Left renal cortex interstitium (tissue), 4 donors: ENCODE measurements at regions not wholly inside any gene's neighbourhood (a gene's known extent, or its start where the extent isn't known, plus 50 kb on each side); places are given as distances from the start of the nearest gene placed in this dataset.
A peak's percentile ranks its signal among the peaks of the same experiment; 100 is the strongest.

ENCODE experiments used
- DNase-seq, 4 donors: peaks; one replicate each; pipeline ENCODE4 v3.0.0-alpha.2; 2013; ENCODE audit warnings: low read depth in 4 of 4, low spot score in 2 of 4, missing footprints in 1 of 4

DNA sequence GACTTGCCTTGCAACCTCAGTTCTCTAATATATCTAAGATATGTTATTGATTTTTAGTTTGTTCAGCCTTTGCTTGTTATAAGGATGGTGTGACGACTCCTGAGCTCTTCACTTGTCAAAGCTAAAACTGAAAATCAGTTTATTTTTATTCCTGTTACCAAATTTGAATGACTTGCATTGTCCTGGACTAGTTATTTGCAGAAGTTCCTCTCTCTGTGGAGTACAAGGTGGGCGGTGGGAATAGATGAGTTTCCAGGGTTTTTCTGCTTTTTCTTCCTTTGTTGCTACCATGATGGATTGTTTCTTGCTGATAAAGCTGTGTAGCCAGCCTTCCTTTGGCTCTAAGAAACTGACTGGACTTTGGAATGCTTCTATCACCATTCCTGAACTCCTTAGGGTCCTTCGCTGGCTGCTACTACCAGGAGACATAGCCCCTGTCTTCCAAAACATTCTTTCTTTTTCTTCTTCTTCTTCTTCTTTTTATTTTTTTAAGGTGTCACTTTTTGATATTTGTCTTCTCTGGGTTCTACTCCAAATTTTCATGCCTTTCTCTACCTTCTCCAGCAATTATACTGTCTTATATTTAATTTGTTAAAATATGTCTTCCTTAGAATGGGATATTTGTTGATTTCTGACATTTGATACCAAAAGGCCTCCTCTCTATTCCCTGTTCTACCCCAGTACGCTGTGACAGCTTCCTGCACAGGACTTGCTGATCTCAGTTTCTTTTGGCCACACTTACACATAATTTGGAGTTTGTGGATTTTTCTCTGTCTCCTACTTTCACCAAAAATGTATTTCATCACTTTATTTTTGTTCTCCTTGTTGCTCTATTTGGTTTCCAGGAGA, 145.1 kb upstream of the THRB start:
- DNase-seq = no peak

DNA sequence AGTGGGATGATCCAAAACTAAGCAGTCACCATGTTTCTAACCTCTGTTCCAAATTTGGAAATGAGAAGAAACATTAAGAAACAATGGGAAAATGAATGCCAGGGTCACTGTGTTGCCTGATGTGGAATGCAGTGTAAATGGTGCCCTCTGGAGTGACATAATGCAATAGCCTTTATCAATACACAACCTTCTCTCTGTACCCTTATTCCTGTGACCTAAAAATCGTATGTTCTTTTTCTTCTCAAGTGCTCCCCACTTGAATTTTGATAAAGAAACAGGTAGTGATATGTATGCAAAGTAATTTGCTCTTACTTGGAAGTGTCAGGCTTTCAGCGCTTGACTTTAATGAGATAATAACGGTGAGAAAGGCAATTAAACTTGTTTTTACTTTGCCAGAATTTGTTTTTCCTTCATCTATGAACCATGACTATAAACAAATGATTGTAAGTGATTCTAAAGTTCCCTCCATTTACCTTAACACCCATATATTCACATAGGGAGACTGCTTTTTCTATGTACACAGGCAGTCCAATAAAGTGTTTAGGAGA, 145.8 kb upstream of the THRB start:
- DNase-seq = peak in 1 of 4 donors; percentile 9

DNA sequence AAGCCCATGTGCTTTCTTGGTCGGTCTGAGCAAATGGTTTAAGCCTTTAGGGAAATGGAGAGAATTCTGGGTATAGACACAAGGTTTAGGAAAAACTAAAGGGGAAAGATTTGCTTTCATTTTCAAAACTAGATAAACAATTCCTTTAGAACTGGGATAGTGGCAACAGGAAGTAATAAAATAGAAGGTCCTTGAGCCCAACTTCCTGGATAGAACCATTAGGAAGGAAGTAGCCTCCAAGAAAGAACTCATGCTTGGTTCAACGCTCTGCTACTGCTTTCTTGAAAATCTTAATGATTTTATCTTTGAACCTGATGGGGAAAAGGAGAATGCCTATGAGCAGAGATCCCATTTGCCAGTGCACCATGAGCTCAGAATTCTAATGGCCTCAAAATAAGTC, 147.0 kb upstream of the THRB start:
- DNase-seq = no peak

DNA sequence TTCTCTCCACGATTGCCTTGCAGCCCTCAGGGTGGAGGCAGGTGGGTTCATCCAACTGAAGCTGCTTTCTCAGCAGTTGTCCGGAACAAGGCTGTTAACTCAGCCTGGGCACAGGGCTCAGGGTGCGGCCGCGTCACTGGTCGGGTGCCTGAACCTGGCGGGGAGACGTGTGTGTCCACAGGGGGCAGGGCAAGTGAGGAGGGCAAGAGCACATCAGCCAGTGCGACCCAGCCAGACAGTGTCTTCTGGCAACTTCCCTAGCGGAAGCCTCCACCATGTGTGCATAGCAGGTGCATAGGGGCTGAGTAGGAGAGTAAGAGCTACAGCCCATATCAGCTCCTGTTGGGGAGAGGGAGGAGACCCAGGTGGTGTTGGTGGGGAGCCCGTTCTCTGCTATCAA, 150.4 kb upstream of the THRB start:
- no peak for DNase-seq

DNA sequence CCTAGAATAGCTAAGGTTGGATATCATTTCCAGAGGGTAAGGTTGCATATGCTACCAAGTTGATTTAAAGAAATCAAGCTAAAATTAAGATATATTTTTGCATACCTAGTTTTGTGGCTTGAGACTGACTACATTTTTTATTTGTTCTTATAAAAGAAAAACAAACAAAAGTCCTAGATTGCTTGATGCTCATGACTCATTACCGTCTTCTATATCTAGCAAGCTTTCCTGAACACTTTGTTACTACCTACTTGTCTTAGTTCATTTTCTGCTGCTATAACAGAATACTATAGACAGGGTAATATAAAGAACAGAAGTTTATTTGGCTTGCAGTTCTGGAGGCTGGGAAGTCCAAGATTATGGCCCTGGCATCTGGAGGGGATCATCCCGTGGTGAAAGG, 152.1 kb upstream of the THRB start:
- DNase-seq = no peak

DNA sequence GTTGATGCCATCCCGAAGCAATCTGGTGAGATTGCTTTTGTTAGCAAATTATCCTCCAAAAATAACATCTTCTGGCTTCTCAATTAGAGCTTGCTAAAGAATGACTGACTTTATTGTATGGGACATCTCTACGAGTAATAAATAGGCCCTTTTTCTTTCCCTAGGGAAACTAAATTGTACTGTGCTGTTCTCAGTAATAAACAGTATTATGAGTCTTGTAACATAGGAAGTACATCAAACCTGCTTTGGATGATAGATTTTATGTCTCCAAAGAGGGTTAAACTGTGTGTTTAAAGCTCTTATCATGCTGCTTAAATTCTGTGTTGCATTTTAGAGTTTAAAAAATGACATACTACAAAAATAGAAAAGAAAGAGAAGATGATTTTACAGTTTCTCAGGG, 153.4 kb upstream of the THRB start:
- no peak for DNase-seq

DNA sequence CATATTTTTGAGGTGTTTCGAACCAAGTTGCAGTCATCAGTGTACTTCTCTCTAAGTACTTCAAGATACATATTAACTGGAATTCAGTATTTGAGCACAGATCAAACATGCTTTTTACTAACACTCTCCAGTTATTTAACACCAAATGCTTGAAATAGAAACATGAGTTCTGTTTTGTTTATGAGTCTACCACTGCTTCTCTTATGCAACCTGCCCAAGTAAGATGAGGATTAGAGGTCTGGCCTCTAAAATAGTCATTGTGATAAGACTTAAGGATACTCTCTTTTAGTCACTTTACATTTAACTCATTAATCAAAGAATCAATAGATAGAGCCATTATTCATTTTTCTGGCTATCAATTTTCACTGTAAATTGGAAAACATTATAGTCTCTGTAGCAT, 156.2 kb upstream of the THRB start:
- DNase-seq = no peak

DNA sequence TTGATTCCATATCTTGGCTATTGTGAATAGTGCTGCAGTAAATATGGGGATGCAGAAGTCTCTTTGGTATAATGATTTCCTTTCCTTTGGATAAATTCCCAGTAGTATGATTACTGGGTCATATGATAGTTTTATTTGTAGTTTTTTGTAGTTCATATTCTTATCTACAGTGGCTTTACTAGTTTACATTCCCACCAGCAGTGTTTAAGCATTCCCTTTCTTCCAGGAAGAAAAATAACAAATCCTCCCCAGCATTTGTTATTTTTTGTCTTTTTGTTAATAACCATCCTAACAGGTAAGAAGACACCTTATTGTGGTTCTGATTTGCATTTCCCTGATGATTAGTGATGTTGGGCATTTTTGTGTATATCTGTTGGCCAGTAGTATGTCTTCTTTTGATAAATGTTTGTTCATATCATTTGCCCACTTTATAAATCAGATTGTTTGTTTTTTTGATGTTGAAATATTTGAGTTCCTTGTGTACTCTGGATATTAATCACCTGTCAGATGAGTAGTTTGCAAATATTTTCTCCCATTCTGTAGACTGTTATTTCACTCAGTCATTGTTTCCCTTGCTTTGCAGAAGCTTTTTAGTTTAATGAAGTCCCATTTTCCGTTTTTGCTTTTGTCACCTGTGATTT, 163.3 kb upstream of the THRB start:
- no peak for DNase-seq

DNA sequence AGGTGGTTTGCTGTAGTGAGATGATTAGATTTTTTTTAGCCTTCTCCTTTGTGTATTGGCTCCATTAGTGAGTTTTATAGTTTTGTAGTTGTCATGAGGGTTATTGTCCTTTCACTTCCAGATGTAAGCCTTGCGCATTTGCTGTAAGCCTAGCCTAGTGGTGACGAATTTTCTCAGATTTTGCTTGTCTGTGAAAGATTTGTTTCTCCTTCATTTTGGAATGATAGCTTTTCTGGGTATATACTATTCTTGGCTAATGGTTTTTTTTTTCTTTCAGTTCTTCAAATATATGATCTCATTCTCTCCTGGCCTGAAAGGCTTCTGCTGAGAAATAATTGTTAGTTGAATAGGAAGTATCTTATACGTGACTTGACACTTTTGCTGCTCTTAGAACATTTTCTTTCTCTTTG, 166.5 kb upstream of the THRB start:
- DNase-seq = no peak

DNA sequence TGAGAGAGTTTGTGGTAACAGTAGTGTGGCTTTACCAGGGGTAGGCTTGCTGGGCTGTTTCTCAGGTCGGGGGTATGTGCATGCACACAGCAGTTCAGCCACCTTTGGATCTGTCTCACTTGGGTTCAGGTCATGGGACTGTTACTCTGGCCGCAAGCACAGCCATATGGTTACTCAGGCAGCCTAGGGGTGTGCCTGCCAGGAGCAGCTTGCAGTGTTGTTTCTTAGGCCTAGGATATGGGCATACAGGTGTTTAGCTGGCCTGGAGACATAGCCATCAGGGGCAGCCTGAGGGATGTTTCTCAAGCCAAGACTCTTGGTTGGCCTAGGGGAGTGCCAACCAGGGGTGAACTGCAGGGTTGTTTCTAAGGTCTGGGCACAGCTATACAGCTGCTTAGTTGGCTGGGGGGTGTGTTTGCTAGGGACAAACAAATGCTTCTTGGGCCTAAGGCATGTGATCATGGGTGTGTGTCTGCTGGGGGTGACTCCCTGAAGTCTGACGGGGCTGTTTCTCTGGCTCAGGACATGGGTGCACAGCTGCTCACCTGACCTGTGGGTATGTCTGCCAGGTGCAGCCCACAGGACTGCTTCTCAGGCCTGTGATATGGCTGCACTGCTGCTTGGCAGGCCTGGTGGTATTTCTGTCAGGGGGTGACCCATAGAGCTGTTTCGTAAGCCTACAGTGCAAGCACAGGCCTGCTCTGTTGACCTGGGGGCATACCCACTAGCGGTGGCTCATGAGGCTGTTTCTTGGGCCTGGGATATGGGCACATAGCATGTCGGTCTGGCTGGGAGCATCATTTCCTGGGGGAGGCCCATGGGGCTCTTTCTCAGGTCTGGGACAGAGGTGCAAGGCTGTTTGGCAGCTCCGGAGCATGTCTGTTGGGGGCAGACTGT, 168.0 kb upstream of the THRB start:
- no peak for DNase-seq

DNA sequence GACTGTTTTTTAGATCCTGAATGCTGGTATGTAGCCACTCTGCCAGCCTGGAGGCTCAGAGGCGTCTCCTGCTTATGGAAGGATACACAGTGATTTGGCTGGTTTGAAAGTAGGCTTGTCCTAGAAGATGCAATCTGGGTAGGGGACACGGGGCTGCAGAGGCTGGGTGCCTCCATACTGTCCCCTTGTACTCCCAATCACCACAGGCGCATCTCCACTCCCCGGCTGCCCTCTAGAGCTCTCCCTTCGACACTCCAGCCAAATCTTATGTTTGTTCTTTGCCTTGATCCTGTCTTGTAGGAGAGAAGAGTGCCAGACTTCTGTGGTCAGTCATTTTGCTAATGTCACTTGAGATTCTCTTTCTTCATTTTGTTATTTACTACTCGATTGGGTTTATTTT, 168.8 kb upstream of the THRB start:
- no peak for DNase-seq

DNA sequence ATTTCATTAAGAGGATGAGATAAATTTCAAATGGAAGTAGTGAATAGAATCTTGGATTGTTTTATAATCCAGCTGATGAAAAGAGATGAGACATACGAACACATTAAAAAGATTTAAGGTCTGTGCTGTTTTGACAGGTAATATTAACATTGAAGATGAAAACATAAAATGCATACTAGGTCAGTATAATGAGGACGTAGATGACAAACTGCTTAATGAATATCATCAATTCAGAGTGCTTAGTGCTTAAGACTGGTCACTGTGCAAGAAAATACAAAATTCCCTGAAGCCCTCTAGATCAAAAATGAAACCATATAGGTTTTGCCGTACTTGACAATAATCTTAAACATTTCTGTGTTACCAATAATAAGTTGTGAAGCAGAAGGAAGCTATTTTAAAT, 173.4 kb upstream of the THRB start:
- DNase-seq = no peak

DNA sequence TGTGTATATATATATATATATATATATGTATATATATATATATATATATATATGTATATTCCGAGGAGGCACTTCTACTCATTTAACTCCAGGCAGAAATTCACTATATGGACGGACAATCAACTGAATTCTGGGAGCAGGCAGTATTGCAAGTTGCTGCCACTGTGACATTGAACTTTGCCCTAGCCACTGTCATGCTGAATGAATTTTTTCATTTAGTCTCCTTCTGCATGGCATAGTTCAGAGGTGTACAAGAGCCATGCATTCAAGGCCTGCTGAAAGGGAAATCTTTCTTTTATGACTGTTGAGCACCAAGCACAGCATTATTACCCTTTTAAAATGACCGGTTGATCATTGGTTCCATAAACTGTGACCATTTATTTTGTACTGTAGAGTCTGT, 176.2 kb upstream of the THRB start:
- no peak for DNase-seq

DNA sequence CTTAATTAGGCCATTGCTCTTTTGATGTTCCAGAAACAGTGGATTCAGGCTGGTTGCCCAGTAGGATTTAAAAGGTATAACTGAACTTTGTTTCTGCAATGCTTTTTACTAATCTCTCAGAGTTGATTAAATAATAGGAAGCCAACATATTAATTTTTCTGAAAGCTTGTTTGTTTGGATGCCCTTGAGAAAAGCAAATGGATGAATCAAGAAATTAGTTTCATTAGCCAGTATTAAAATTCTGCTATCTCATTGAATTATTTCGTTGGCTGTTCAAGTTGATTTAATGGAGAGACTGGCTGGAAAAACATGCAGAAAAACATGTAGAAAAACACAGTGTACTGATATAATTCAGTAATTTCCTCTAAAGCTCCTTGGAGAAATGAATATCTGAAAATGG, 178.9 kb upstream of the THRB start:
- DNase-seq = no peak

DNA sequence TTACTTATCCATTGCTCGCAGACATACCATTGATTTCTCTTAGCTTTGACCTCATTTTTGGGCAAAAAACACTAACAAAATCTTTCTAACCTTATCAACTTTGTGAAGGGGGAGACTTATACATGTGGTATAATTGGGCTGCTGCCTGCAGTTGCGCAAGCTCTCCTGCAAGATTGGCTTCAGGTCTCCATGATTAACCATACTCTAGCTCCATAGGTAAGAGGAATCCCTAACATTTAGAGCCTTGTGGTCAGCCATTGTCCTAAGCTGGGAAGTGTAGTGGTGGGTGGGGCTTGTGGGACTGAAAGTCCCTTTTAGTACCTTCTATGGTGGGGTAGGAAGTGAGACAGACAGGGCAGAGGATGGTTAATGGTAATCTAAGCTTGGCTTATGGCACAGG, 179.6 kb upstream of the THRB start:
- no peak for DNase-seq

DNA sequence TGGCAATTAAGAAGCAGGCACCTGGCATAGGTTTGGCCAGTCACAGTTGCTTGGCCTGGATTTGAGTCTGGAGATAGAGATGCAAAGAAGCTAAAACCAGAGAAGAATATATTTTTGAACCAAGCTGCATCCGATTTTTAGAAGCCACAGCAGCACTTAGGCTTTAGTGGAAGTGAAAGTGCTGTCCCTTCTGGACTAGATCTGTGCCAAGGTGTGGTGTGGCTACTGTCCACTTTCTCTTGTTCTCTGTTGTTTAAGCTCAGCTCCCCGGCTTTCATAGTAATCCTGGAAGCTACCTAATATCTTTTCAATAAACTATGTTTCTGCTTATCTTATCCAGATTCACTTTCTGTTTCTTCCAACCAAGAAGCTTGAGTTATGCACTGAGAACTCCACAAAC, 183.4 kb upstream of the THRB start:
- DNase-seq = no peak

DNA sequence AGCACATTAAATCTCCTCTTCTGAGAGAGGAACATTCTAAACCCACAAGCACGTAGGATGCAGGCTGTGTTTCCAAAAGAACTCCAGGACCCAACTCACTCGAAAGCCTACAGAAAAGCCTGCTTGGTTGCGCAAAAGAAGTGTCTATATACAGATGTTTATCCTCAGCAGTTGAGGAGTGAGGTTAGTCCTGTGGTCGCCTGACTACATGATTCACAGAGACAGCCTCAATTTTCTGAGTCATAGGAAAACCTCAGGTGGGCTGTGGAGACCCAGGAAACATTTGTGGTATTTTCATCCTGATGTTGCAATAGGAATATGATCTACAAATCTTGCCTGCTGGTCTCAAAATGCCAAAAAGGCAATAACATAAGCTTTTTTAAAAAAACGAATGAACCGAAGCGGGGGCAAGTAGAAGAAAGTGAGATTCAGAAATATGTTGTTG, 183.8 kb upstream of the THRB start:
- no peak for DNase-seq

DNA sequence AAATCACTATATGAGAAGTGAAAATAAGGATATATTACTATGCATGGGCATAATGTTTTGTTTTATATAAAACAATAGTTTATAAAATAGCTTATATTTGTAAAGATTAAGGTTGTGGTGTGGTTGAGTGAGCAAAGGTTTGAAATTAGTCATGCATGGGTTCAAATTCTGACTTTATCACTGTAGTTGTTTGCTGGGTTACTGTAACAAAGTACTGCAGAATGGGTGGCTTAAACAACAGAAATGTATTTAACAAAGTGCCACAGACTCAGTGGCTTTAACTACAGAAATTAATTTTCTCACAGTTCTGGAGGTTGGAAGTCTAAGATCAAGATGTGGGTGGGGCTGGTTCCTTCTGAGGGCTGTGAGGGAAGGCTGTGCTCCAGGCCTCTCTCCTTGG, 184.8 kb upstream of the THRB start:
- no peak for DNase-seq

DNA sequence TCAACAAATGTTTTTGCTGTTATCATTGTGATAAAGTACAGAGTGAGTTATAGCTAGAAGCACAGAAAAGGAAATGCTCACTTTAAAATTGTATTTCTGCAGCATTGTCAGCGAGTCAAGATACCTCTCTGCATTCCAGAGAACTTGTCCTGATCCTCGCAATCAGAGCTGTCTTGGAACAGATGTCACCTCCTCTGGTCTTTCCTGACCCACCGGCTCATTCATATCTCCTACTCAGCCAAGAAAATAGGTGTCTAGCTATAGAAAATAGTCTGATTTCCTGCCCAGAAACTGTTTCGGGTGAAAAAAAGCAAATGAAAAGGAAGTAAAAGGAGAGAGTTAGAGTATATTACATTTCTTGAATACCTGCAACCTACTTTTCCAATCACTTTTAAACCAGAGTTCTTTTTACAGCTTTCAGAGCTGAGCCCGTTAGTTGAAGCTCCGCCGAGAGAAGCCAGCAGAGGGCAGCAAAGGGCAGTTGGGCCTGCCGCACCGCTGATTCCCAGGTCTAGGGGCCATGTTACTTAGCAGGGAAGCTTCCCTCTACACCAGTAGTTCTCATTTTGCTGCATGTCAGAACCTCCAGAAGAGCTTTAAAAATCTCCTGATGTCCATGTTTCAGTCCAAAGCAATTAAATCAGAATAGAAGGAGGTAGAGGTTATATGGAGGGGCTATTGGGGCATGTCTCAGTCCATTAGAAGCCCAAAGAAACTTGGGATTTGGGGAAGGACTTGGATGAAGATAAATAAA, 185.7 kb upstream of the THRB start:
- DNase-seq = peak in 3 of 4 donors; percentile 21 to 49 (median 42)

DNA sequence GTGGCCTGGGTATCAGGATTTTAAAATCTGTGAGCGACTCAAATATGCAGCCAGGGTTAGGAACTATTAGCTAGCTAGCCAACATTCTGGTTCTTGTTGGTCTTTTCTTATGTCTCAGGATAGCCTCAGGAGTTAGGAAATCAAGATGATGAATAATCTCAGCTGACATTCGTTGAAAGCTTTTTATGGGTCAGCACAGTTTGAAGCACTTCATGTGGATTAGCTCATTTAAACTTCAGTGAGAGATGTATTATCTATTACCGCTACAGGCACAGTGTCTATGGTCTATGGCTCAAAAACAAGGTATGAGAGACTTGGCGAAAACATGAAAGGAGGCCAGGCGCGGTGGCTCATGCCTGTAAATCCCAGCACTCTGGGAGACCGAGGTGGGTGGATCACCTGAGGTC, 187.5 kb upstream of the THRB start:
- DNase-seq = no peak
